ENCODE measurements at regions not wholly inside any gene's neighbourhood (a gene's known extent, or its start where the extent isn't known, plus 50 kb on each side); places are given as distances from the start of the nearest gene placed in this dataset.

DNA sequence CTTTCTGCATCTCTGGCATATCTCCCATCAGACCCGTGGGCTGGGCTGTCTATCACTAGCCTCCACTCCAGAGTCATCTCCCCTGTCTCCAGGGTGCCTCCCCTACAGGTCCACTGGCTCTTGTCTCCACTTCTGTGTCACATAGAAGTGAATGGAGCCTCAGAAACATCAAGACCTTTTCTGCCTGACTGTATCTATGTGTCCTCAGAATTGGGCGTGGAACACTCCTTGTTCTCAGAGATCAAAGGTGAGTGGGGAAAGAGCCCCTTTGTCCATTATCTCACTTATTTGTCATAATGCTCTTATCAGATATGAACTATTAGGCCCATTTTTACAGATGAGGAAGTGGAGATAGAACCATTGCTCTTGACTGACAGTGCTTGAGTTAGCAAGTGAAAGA lies 211.0 kb downstream of the CYRIA start:
- H3K4me3 Mint-ChIP-seq = no peak overlapping the region
- Histone ChIP-seq H3K79me2 (ENCODE audit: insufficient read depth, low read length) (no peaks in the 10 kb centered on the region), H3K56ac (ENCODE audit: insufficient read length, low read depth, low read length) (no peak overlapping the region), H3K23me2 (ENCODE audit: insufficient read length, low read depth, low read length, poor library complexity, severe bottlenecking) (no peaks in the 10 kb centered on the region), H3K23ac (ENCODE audit: insufficient read length, low read depth, low read length) (no peak overlapping the region), H3K14ac (ENCODE audit: insufficient read depth, low read length) (no peak overlapping the region), H4K20me1 (ENCODE audit: control insufficient read depth, insufficient read depth, insufficient read length) (no peaks in the 10 kb centered on the region), H2BK120ac (ENCODE audit: low read depth, low read length, poor library complexity, severe bottlenecking) (no peak overlapping the region), H2AK5ac (ENCODE audit: insufficient read length, low read length) (no peak overlapping the region), H4K8ac (replicated peaks; ENCODE audit: insufficient read length, low read depth, low read length) (no peak overlapping the region), H2BK20ac (ENCODE audit: low read depth, low read length, poor library complexity, severe bottlenecking) (no peak overlapping the region), H4K5ac (ENCODE audit: insufficient read length, low read depth, low read length) (no peak overlapping the region), H3K9me3 (ENCODE audit: control insufficient read depth, low read depth, low read length) (no peaks in the 10 kb centered on the region), H3K18ac (ENCODE audit: insufficient read length, low read depth, low read length) (no peak overlapping the region), H3K4me2 (ENCODE audit: insufficient read depth, insufficient read length, low read length) (no peak overlapping the region), H3K27me3 (ENCODE audit: insufficient read depth, low read length) (no peaks in the 10 kb centered on the region), H3K4me1 (ENCODE audit: insufficient read depth, low read length) (no peaks in the 10 kb centered on the region), H3K9ac (ENCODE audit: extremely low read depth, insufficient read length, low read length) (no peak overlapping the region), H2BK12ac (ENCODE audit: insufficient read length, low read depth, low read length) (no peak overlapping the region), H3T11ph (ENCODE audit: low read length) (no peak overlapping the region), H4K91ac (ENCODE audit: insufficient read length, low read depth, low read length) (no peak overlapping the region), H3K27ac (ENCODE audit: insufficient read length, low read depth, low read length) (no peak overlapping the region), H2AFZ (ENCODE audit: low read length) (no peak overlapping the region), H3K4ac (ENCODE audit: low read depth, low read length) (no peak overlapping the region), H2BK15ac (ENCODE audit: low read depth, low read length) (no peak overlapping the region), H3K79me1 (ENCODE audit: insufficient read depth, low read depth, low read length, poor library complexity, severe bottlenecking) (no peaks in the 10 kb centered on the region), H2BK5ac (ENCODE audit: insufficient read length, low read length) (no peak overlapping the region)
- no peaks in the 10 kb centered on the region for H3K4me1 Mint-ChIP-seq
- WGBS (ENCODE audit: extremely low coverage, insufficient read length, low lambda C conversion rate) = no CpG with 5 or more reads among the region's 2 CpGs
- no peaks in the 10 kb centered on the region for H3K27me3 Mint-ChIP-seq (ENCODE audit: low read depth)
- no peaks in the 10 kb centered on the region; a peak in 1 of 5 replicates for H3K9me3 Mint-ChIP-seq
- no peak overlapping the region for H3K27ac Mint-ChIP-seq
- H3K36me3 Mint-ChIP-seq (ENCODE audit: insufficient read depth in 1 of 3, low read depth in 3 of 3) = no peaks in the 10 kb centered on the region
- no peak for DNase-seq
- TF ChIP-seq CTCF (conservative IDR thresholded peaks at IDR 0.05) = no peak

Measured in H9 (cell line).